GM03348 (cell line): ENCODE measurements at regions not wholly inside any gene's neighbourhood (a gene's known extent, or its start where the extent isn't known, plus 50 kb on each side); places are given as distances from the start of the nearest gene placed in this dataset.

Experiments
- DNase-seq: peaks from one replicate; pipeline ENCODE4 v3.0.0; 2012; ENCODE audit warnings: low spot score

DNA sequence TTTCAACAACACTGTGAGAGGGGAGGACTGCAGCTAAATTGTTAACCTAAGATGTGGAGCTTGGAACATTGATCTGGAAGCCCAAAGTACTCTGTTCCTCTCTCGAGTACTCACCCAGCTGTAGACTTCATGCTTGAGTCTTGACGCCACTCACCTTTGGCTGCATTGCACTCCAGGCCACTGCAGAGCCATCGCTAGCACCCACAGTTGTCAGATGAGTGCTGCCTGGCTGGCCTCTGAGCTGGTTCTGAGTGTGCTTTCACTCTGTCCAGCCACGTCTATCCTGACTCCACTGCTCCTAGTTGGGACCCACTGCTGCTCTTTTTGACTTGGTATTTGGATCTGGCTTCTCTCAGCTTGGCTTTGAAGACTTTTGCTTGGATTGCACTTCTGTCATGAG, 552.1 kb downstream of the DCDC2C start:
- DNase-seq: no peak

DNA sequence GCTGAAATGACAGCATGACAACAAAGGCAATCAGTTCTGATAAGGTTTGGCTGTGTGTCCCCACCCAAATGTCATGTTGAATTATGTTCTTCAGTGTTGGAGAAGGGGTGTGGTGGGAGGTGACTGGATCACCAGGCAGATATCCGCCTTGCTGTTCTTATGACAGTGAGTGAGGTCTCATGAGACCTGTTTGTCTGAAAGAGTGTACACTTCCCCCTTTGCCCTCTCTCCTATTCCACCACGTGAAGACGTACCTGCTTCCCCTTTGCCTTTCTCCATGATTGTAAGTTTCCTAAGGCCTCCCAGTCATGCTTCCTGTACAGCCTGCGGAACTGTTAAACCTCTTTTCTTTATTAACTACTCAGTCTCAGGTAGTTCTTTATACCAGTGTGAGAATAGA, 553.0 kb downstream of the DCDC2C start:
- DNase-seq: no peak

GRCh38 chr2:4258563-4258962, 555.2 kb downstream of the DCDC2C start:
- no peak for DNase-seq

DNA sequence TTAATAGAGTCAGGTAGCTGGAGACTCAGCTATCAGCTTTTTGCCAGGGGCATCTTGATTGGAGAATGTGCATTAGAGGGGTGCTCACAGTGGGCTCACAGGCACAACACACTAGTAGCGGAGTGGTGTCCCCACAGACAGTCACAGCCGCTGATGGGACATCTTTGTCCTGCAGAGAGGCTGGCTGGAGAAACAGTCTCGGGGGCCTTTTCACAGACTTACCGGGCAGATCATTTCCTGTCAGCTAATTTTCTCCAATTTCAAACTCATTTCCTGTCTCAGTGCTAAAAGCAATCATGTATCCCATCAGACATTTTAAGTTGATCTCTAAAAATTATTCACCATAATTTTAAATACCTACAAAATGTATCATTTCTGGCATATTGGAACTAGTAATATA, 562.6 kb downstream of the DCDC2C start:
- DNase-seq: no peak

- no peak for DNase-seq
Observed at GRCh38 chr2:4269885-4270284, 566.5 kb downstream of the DCDC2C start.

- DNase-seq: no peak
Observed at GRCh38 chr2:4272261-4272858, 569.0 kb downstream of the DCDC2C start.

DNA sequence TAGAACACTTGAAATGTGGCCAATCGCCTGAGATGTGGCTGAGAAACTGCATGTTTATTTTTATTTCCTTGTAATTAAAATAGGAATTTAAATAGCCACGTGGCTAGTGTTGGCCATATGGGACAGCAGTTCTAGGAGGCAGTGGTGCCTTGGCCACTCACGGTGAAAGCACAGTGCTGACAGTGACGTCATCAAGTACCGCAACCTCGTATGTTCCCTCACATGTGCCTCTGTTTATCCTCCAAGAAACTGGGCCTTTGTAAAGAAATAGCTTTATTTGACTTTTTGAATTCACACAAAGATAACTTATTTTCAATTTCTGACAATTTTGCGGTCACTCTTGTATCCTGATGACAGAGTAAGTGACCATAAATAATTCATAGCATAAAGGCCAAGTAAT, 575.0 kb downstream of the DCDC2C start:
- DNase-seq: no peak

- no peak for DNase-seq
Observed at GRCh38 chr2:4279431-4279830, 576.1 kb downstream of the DCDC2C start.

GRCh38 chr2:4291430-4291829, 588.1 kb downstream of the DCDC2C start:
- no peak for DNase-seq

- DNase-seq: no peak
Observed at GRCh38 chr2:4295680-4296079, 592.3 kb downstream of the DCDC2C start.

DNA sequence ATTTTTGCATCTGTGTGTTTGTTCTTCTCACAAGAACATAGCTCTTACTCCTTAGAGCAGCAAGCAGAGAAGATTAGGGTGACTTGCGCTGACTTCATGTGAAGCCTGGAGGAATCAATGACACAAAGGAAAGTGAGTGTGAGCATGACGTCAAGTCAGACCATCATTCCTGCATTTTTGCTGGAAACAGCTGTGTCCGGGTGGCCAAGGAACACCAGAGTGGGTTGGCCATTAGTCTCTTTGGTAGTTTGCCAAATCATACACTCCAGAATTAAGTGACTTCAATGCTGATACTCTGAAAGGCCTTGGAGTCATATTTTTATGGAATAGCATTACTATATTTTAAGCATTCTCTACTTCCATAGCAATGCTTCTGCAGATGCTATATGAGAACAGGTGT, 597.2 kb downstream of the DCDC2C start:
- no peak for DNase-seq

GRCh38 chr2:4324531-4324930, 621.2 kb downstream of the DCDC2C start:
- no peak for DNase-seq

DNA sequence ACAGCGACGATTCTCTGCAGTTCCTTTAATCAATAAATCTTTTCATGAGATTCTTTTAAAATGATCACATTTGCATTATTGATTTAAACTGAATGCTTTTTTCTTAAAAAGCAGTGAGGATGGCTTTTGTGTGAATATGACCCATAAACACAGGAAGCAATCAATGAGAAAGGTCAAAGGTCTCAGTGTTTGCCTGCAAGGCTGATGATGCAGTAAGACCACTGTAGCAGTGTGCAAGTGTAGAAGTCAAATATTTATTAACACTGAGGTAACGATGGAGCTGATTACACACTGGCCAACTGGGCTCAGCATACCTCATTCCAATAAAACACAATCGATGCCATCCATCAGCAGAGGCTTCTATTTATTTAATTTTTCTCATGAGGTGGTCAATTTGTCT, 633.5 kb downstream of the DCDC2C start:
- no peak for DNase-seq

DNA sequence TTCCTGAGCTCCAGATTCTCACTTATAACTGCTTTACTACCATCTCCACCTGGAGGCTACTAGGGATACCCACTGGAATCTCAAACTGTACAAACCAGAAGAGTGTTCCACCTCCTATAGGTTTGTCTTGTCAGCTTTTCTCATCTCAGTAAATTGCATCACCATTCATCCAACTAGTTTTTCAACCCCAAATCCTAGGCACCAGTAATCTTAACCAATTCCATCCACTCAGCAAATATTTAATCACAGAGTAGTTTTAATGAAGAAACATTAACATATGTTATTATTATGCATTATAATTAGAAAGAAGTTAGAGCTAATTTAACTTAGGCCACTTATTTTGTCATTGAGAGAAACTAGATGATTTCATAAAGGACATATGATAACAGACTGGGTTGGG, 635.0 kb downstream of the DCDC2C start:
- no peak for DNase-seq

DNA sequence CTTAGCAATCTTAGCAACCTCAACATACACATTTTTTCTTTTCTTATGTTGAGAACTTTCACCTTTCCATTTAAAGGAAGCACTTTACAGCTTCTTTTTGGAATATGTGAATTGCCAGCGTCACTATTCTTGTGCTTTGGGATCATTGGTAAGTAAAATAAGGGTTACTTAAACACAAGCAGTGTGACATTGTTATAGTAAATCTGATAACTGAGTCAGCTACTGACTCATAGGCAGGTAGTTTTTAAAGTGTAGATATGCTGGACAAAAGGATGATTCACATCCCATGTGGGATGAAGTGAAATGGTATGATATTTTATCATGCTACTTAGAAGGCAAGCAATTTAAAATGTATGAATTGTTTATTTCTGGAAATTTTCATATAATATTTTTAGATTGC, 637.2 kb downstream of the DCDC2C start:
- no peak for DNase-seq

- no peak for DNase-seq
Observed at GRCh38 chr2:4346628-4347027, 643.3 kb downstream of the DCDC2C start.

DNA sequence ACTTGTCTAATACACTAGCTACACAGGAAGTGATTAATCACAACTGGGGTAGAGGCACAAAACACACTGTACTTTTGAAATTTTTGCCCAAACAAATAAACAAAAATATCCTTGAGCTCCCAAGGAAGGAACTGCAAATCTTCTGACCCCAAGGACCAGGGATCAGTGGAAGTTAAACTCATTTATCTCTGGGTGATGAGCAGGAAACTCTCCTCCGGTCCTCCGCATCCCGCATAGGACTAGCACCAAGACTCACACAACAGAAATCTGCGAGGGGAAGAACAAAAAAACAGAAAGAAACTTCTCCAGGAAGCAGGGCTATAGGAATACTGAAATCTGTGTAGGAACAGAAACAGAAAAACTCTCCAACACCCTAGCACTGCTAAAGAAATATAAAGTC, 650.3 kb downstream of the DCDC2C start:
- DNase-seq: no peak

DNA sequence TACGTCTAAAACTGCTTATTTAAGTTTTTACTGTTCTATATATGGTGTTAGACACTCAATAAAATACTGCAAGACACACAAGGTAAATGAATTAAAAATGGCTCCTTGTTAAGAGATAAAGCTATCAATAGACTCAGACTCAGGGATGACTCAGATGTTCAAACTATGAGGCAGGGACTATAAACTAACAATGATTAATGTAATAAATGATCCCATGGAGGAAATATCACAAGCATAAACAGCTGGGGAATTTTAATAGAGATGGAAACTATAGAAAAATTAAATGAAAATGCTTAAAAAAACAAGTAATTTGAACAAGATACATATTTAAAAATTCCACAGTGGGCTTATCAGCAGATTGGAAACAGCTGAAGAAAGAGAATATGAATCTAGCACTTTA, 650.8 kb downstream of the DCDC2C start:
- DNase-seq: no peak

DNA sequence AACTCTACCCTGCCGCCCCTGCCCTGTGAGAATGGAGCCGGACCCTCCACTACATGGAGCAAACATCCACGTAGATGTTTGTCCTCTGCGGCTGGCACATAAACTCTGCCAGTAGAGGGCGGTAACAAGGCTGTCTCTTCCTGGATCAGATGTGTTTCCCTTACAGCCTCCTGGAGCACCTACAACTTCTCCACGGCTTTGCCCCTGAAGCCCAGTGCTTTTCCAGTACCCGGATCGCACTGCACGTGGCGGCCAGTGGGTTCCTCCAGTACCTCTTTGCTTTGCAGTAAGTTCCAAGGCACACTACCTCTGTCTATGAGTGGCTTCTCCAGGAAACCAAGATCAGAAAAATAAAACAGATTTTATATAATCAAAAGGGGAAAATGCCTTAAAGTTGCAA, 651.3 kb downstream of the DCDC2C start:
- no peak for DNase-seq

GRCh38 chr2:4356109-4356508, 652.7 kb downstream of the DCDC2C start:
- DNase-seq: no peak

GRCh38 chr2:4356541-4356940, 653.2 kb downstream of the DCDC2C start:
- DNase-seq: no peak

DNA sequence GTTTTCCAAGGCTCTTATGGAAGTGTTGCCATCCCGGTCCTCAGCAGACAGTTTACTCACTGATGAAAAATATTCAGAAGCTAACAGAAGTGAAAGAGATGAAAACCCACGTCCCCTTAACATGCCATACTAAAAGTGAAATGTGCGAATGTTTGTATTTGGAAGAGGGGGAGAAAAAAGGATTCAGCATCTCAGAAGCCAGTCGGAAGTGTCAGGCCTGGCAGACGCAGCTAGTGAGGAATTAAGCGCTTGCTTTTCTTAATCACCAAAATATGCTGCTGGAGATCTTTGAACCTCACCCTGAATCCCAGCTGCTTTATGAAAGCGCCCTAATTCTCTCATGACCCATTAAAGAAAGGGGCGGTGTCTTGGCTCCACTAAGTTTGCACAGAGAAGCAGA, 653.7 kb downstream of the DCDC2C start:
- DNase-seq: no peak

DNA sequence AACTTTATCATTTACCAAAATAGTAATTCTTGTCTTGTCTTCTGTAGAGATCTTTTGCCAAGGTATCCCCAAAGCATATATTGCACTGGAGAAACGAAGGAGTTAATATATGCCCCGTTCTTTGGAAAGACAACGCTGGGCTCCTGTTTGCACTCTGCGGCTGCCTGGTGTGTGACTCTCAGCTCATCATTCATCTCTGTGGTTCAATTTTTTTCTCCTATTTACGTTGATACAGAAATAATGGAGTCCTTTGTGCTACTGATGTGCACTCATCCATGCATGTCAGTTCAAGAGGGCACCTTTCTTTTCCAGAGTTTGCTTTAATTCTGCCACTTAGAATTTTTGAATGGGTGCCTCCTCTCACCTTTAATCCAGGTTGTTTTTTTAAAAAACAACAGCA, 655.5 kb downstream of the DCDC2C start:
- DNase-seq: no peak

- no peak for DNase-seq
Observed at GRCh38 chr2:4368907-4369306, 665.5 kb downstream of the DCDC2C start.

DNA sequence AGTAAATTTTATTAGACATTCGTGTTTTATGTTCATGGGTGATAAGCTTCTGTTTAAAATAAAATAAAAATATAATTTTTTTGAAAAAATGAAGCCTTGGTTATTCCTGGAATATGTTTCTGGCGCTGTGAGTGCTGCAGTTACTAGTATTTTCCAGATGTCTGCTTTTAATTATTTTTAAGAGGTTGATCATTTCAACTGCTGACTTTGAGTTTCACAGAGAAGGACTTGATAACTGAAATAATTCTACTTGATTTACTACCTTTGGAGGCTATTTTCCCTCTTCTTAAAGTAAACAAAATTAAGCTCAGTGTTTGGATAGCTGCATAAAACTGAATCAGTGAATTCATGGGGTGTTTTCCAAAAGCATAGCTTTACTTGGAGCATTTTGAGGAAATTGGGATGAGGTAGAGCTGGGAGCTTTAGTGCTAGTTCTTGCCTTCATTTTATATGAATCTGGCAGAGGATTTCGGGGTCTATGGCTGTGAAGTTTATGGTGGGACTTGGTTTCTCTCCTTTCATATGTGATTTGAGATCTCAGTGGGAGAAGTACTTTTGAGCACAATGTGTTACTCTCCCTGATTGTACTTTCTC, 666.5 kb downstream of the DCDC2C start:
- DNase-seq: no peak
